K562 (cell line): ENCODE measurements at regions not wholly inside any gene's neighbourhood (a gene's known extent, or its start where the extent isn't known, plus 50 kb on each side); places are given as distances from the start of the nearest gene placed in this dataset.

Source experiments
- ADNP ChIP-seq: fragments of 200-800 bp; sonication (Bioruptor generic); IDR thresholded peaks from 2 replicates; pipeline ENCODE4 v1.6.1; 2016; ENCODE audit warnings: missing genetic modification characterization, missing compliant biosample characterization
- CHD4 ChIP-seq: fragments of 200-600 bp; sonication (generic); IDR thresholded peaks from 3 replicates; pipeline ENCODE4 v1.6.1; 2012; ENCODE audit warnings: low read depth, mild to moderate bottlenecking, mixed read lengths, low read length, inconsistent platforms; ENCODE audit not compliant: insufficient read depth, insufficient replicate concordance, poor library complexity, severe bottlenecking
- DPF2 ChIP-seq: fragments of 450-650 bp; IDR thresholded peaks from 2 replicates; pipeline ENCODE4 v1.6.1; 2016
- FOXM1 ChIP-seq, 2 experiments: fragments of 450-650 bp in 1 of 2; sonication (generic) in 1 of 2; formaldehyde crosslinking in 1 of 2; IDR thresholded peaks; 2 replicates each; pipeline versions ENCODE4 v1.6.1 to v1.9.0; 2017 to 2022; ENCODE audit warnings: low read depth in 2 of 2, mild to moderate bottlenecking in 2 of 2, missing genetic modification reagents in 1 of 2, moderate library complexity in 1 of 2
- ILF3 ChIP-seq: fragments of 450-650 bp; IDR thresholded peaks from 2 replicates; pipeline ENCODE4 v1.6.1; 2018; ENCODE audit warnings: antibody characterized with exemption, mild to moderate bottlenecking, moderate library complexity, borderline replicate concordance
- MEIS2 ChIP-seq: fragments of 450-650 bp; IDR thresholded peaks from 2 replicates; pipeline ENCODE4 v1.6.1; 2014; ENCODE audit warnings: mild to moderate bottlenecking; ENCODE audit not compliant: partially characterized antibody
- SAFB2 ChIP-seq: fragments of 200-400 bp; formaldehyde crosslinking; IDR thresholded peaks from 2 replicates; pipeline ENCODE4 v1.6.1; 2018; ENCODE audit warnings: borderline replicate concordance, low read length, low read depth, moderate library complexity; ENCODE audit not compliant: severe bottlenecking
- SMC3 ChIP-seq: conservative IDR thresholded peaks from 2 replicates; pipeline ENCODE4 v1.6.1; 2011; ENCODE audit warnings: low read depth, low read length, improper control_type of control experiment; ENCODE audit not compliant: insufficient read depth
- TF ChIP-seq, protein P1 (sequence below), 2 experiments: fragments of 450-650 bp; formaldehyde crosslinking in 1 of 2; IDR thresholded peaks; 2 replicates each; pipeline versions ENCODE4 v1.4.0 to v1.6.1; 2014 to 2020; ENCODE audit warnings: mild to moderate bottlenecking in 2 of 2, borderline replicate concordance in 1 of 2, low read depth in 1 of 2
- TF ChIP-seq, protein P2 (sequence below), 2 experiments: IDR thresholded peaks in 1 of 2; conservative IDR thresholded peaks in 1 of 2; 2 replicates each; pipeline ENCODE4 v1.6.1; 2016; ENCODE audit warnings: low read depth in 2 of 2, mild to moderate bottlenecking in 1 of 2, missing compliant biosample characterization in 1 of 2, missing genetic modification characterization in 1 of 2, moderate library complexity in 1 of 2
- TF ChIP-seq, protein P3 (sequence below): IDR thresholded peaks from 2 replicates; pipeline ENCODE4 v1.6.1; 2012; ENCODE audit warnings: low read depth, low read length, improper control_type of control experiment, borderline replicate concordance
- TF ChIP-seq, protein P4 (sequence below): fragments of 250-450 bp; sonication (Bioruptor Pico); IDR thresholded peaks from 2 replicates; pipeline ENCODE4 v1.9.0; 2021; ENCODE audit warnings: mild to moderate bottlenecking, inconsistent platforms
- TF ChIP-seq, protein P5 (sequence below): fragments of 250-450 bp; sonication (Bioruptor Pico); IDR thresholded peaks from 2 replicates; pipeline ENCODE4 v1.4.0; 2020; ENCODE audit warnings: mild to moderate bottlenecking, moderate library complexity, borderline replicate concordance

DNA sequence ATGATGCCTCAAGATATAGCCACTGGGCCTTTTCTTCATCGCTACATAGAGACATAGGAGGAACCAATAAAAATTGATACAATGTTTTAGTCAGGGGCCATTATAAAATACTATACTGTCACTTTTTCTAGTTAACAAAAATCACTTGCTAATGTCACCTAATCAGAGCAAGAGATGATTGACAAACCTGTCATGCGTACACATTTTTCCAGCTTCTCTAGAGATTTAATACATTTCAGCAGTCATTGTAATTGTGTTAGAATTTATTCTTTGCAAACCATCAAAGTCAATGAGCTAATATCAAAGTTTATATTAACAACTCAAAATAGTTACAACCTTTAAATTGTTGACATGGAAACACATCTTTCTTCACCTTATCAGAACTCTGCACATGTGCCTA is 513.6 kb upstream of the SEMA6A start:
- TF ChIP-seq ILF3 (no peak), CHD4 (no peak), SAFB2 (no peak), SMC3 (no peak), ADNP (no peak), MEIS2 (no peak), FOXM1 (IDR thresholded peaks at IDR 0.05; ENCODE audit: low read depth) (no peak), FOXM1 (CRISPR knock-in tag; IDR thresholded peaks at IDR 0.05; ENCODE audit: low read depth) (no peak), DPF2 (no peak)
- TF ChIP-seq, protein P1, sequence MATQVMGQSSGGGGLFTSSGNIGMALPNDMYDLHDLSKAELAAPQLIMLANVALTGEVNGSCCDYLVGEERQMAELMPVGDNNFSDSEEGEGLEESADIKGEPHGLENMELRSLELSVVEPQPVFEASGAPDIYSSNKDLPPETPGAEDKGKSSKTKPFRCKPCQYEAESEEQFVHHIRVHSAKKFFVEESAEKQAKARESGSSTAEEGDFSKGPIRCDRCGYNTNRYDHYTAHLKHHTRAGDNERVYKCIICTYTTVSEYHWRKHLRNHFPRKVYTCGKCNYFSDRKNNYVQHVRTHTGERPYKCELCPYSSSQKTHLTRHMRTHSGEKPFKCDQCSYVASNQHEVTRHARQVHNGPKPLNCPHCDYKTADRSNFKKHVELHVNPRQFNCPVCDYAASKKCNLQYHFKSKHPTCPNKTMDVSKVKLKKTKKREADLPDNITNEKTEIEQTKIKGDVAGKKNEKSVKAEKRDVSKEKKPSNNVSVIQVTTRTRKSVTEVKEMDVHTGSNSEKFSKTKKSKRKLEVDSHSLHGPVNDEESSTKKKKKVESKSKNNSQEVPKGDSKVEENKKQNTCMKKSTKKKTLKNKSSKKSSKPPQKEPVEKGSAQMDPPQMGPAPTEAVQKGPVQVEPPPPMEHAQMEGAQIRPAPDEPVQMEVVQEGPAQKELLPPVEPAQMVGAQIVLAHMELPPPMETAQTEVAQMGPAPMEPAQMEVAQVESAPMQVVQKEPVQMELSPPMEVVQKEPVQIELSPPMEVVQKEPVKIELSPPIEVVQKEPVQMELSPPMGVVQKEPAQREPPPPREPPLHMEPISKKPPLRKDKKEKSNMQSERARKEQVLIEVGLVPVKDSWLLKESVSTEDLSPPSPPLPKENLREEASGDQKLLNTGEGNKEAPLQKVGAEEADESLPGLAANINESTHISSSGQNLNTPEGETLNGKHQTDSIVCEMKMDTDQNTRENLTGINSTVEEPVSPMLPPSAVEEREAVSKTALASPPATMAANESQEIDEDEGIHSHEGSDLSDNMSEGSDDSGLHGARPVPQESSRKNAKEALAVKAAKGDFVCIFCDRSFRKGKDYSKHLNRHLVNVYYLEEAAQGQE (IDR thresholded peaks at IDR 0.05; ENCODE audit: borderline replicate concordance), result no peak
- TF ChIP-seq, protein P1 (CRISPR knock-in tag; IDR thresholded peaks at IDR 0.05; ENCODE audit: low read depth), result no peak
- TF ChIP-seq, protein P2, sequence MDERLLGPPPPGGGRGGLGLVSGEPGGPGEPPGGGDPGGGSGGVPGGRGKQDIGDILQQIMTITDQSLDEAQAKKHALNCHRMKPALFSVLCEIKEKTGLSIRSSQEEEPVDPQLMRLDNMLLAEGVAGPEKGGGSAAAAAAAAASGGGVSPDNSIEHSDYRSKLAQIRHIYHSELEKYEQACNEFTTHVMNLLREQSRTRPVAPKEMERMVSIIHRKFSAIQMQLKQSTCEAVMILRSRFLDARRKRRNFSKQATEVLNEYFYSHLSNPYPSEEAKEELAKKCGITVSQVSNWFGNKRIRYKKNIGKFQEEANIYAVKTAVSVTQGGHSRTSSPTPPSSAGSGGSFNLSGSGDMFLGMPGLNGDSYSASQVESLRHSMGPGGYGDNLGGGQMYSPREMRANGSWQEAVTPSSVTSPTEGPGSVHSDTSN (CRISPR knock-in tag; IDR thresholded peaks at IDR 0.05; ENCODE audit: low read depth), result no peak
- TF ChIP-seq, protein P2 (tag; conservative IDR thresholded peaks at IDR 0.05; ENCODE audit: low read depth), result no peak
- TF ChIP-seq, protein P3, sequence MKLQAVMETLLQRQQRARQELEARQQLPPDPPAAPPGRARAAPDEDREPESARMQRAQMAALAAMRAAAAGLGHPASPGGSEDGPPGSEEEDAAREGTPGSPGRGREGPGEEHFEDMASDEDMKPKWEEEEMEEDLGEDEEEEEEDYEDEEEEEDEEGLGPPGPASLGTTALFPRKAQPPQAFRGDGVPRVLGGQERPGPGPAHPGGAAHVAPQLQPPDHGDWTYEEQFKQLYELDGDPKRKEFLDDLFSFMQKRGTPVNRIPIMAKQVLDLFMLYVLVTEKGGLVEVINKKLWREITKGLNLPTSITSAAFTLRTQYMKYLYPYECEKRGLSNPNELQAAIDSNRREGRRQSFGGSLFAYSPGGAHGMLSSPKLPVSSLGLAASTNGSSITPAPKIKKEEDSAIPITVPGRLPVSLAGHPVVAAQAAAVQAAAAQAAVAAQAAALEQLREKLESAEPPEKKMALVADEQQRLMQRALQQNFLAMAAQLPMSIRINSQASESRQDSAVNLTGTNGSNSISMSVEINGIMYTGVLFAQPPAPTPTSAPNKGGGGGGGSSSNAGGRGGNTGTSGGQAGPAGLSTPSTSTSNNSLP, result no peak
- TF ChIP-seq, protein P4, sequence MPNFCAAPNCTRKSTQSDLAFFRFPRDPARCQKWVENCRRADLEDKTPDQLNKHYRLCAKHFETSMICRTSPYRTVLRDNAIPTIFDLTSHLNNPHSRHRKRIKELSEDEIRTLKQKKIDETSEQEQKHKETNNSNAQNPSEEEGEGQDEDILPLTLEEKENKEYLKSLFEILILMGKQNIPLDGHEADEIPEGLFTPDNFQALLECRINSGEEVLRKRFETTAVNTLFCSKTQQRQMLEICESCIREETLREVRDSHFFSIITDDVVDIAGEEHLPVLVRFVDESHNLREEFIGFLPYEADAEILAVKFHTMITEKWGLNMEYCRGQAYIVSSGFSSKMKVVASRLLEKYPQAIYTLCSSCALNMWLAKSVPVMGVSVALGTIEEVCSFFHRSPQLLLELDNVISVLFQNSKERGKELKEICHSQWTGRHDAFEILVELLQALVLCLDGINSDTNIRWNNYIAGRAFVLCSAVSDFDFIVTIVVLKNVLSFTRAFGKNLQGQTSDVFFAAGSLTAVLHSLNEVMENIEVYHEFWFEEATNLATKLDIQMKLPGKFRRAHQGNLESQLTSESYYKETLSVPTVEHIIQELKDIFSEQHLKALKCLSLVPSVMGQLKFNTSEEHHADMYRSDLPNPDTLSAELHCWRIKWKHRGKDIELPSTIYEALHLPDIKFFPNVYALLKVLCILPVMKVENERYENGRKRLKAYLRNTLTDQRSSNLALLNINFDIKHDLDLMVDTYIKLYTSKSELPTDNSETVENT (CRISPR knock-in tag), result no peak
- TF ChIP-seq, protein P5, sequence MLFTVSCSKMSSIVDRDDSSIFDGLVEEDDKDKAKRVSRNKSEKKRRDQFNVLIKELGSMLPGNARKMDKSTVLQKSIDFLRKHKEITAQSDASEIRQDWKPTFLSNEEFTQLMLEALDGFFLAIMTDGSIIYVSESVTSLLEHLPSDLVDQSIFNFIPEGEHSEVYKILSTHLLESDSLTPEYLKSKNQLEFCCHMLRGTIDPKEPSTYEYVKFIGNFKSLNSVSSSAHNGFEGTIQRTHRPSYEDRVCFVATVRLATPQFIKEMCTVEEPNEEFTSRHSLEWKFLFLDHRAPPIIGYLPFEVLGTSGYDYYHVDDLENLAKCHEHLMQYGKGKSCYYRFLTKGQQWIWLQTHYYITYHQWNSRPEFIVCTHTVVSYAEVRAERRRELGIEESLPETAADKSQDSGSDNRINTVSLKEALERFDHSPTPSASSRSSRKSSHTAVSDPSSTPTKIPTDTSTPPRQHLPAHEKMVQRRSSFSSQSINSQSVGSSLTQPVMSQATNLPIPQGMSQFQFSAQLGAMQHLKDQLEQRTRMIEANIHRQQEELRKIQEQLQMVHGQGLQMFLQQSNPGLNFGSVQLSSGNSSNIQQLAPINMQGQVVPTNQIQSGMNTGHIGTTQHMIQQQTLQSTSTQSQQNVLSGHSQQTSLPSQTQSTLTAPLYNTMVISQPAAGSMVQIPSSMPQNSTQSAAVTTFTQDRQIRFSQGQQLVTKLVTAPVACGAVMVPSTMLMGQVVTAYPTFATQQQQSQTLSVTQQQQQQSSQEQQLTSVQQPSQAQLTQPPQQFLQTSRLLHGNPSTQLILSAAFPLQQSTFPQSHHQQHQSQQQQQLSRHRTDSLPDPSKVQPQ (CRISPR knock-in tag), result no peak
